Heart left ventricle (tissue), 13 donors: ENCODE measurements at regions not wholly inside any gene's neighbourhood (a gene's known extent, or its start where the extent isn't known, plus 50 kb on each side); places are given as distances from the start of the nearest gene placed in this dataset.

Source experiments
- CTCF ChIP-seq, 12 donors: fragments of 200-600 bp; sonication (generic) in 4 of 12; IDR thresholded peaks; one replicate each; pipeline versions ENCODE4 v1.5.0 to v1.8.0; 2018 to 2022; ENCODE audit warnings: antibody characterized with exemption in 12 of 12, mild to moderate bottlenecking in 5 of 12
- POLR2A ChIP-seq, 2 donors: fragments of 450-650 bp; IDR thresholded peaks; one replicate each; pipeline ENCODE4 v1.6.1; 2017; ENCODE audit warnings: antibody characterized with exemption in 2 of 2, mild to moderate bottlenecking in 2 of 2, moderate library complexity in 2 of 2
- donor health status: ischemic (EF 13 %, LVEDD 7.1; RV severe dilation, severe dysfunction).
- donor health status: DM: no; HTN: yes; CAD: no.
- donor health status: DM: no; HTN: no; CAD: no.
- donor health status: ischemic (EF 25% LVEDD 6.9; RV normal size, moderate dysfunction).
- donor health status: ischemic (EF 25% LVEDD 5.7; RV mildly dilated, moderate dysfunction).
- donor health status: ischemic (EF 35%, LVEDD 5.7; RV mildly dilated, moderate dysfunction).
- donor health status: nonischemic (EF 11% LVEDD 7.7; RV severe dilation, severe dysfunction).
- donor health status: DM: yes; HTN: yes; CAD: no.
- donor health status: PGD.
- donor health status: ischemic (EF 29% LVEDD 5.4; RV normal size, mild dysfunction).
- donor health status: nonischemic (EF 23%, LVEDD 6.1; RV moderate dilation, normal function).

GRCh38 chr13:105452895-105453294 is 1082.6 kb downstream of the EFNB2 start:
- TF ChIP-seq CTCF (IDR thresholded peaks at IDR 0.05) (no peak), POLR2A (IDR thresholded peaks at IDR 0.05) (no peak)
